Gastroesophageal sphincter (tissue), 3 donors: ENCODE measurements at regions not wholly inside any gene's neighbourhood (a gene's known extent, or its start where the extent isn't known, plus 50 kb on each side); places are given as distances from the start of the nearest gene placed in this dataset.

Experiments used
- CTCF ChIP-seq, 4 experiments: fragments of 200-600 bp in 2 of 4; fragments of 450-650 bp in 2 of 4; sonication (generic) in 1 of 4; IDR thresholded peaks; one replicate each; pipeline ENCODE4 v1.5.1; 2017 to 2019; ENCODE audit warnings: antibody characterized with exemption in 4 of 4, mild to moderate bottlenecking in 2 of 4, moderate library complexity in 2 of 4
- EP300 ChIP-seq: sonication (generic); formaldehyde crosslinking; IDR thresholded peaks from one replicate; pipeline ENCODE4 v1.6.1; 2017; ENCODE audit warnings: antibody characterized with exemption, mild to moderate bottlenecking
- POLR2A ChIP-seq, 2 donors: fragments of 450-650 bp; IDR thresholded peaks; one replicate each; pipeline ENCODE4 v1.6.1; 2017; ENCODE audit warnings: antibody characterized with exemption in 2 of 2, mild to moderate bottlenecking in 2 of 2, moderate library complexity in 1 of 2
- POLR2AphosphoS5 ChIP-seq: sonication (generic); formaldehyde crosslinking; IDR thresholded peaks from one replicate; pipeline ENCODE4 v1.6.1; 2017; ENCODE audit warnings: antibody characterized with exemption

DNA sequence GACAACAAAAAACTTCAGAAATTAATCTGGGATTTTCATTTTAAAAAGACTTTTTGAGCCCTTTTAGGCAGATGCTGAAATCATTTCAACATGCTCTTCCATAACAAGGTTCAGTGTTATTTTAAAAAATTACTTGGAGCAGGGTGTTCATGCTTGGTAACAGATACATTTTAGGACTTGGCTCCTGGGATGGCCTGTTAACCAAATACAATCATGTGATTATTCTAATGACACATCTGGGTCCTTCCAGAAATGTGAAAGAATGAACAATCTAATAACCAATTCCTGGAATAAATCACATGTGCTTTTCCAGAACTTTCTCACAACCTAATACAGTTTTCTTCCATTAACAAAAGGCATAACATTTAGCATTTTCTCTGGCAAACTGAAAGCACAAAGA lies 379.8 kb upstream of the RUNX1 start:
- no peak for TF ChIP-seq POLR2A (IDR thresholded peaks at IDR 0.05)
- TF ChIP-seq POLR2AphosphoS5: no peak
- no peak for TF ChIP-seq CTCF (IDR thresholded peaks at IDR 0.05)
- no peak for TF ChIP-seq EP300
